ENCODE measurements at regions not wholly inside any gene's neighbourhood (a gene's known extent, or its start where the extent isn't known, plus 50 kb on each side); places are given as distances from the start of the nearest gene placed in this dataset.
A peak's percentile ranks its signal among the peaks of the same experiment; 100 is the strongest.

- H3K23ac ChIP-seq (ENCODE audit: insufficient read length, low read depth, low read length): no peak overlapping the region
- Mint-ChIP-seq H3K4me1 (peaks cover 14 to 15% of the 10 kb centered on the region in 2 experiments), H3K9me3 (no peaks in the 10 kb centered on the region), H3K36me3 (ENCODE audit: insufficient read depth in 1 of 3, low read depth in 3 of 3) (no peaks in the 10 kb centered on the region; a peak in 1 of 7 replicates), H3K27ac (peak overlapping the region in 1 of 3 experiments; percentile 74; a peak in 1 of 7 replicates), H3K4me3 (no peak overlapping the region), H3K27me3 (ENCODE audit: low read depth) (no peaks in the 10 kb centered on the region)
- no peaks in the 10 kb centered on the region for H3K9me3 ChIP-seq (ENCODE audit: control insufficient read depth, low read depth, low read length)
- no peak for DNase-seq
- H3K18ac ChIP-seq (ENCODE audit: insufficient read length, low read depth, low read length): no peak overlapping the region
- no peak overlapping the region for H2BK15ac ChIP-seq (ENCODE audit: low read depth, low read length)
- H3K56ac ChIP-seq (ENCODE audit: insufficient read length, low read depth, low read length): no peak overlapping the region
- no peak overlapping the region for H3T11ph ChIP-seq (ENCODE audit: low read length)
- no peaks in the 10 kb centered on the region for H3K23me2 ChIP-seq (ENCODE audit: insufficient read length, low read depth, low read length, poor library complexity, severe bottlenecking)
- no peaks in the 10 kb centered on the region for H3K27me3 ChIP-seq (ENCODE audit: insufficient read depth, low read length)
- H3K4me1 ChIP-seq (ENCODE audit: insufficient read depth, low read length): no peaks in the 10 kb centered on the region
- no peaks in the 10 kb centered on the region for H3K79me2 ChIP-seq (ENCODE audit: insufficient read depth, low read length)
- no peaks in the 10 kb centered on the region for H3K79me1 ChIP-seq (ENCODE audit: insufficient read depth, low read depth, low read length, poor library complexity, severe bottlenecking)
- no peak overlapping the region for H4K8ac ChIP-seq (replicated peaks; ENCODE audit: insufficient read length, low read depth, low read length)
- H4K20me1 ChIP-seq (ENCODE audit: control insufficient read depth, insufficient read depth, insufficient read length): no peaks in the 10 kb centered on the region
- no peak overlapping the region for H3K27ac ChIP-seq (ENCODE audit: insufficient read length, low read depth, low read length)
- H2BK12ac ChIP-seq (ENCODE audit: insufficient read length, low read depth, low read length): no peak overlapping the region
- H2BK20ac ChIP-seq (ENCODE audit: low read depth, low read length, poor library complexity, severe bottlenecking): no peak overlapping the region
- H3K14ac ChIP-seq (ENCODE audit: insufficient read depth, low read length): no peak overlapping the region
- no peak for TF ChIP-seq CTCF (conservative IDR thresholded peaks at IDR 0.05)
- H2BK120ac ChIP-seq (ENCODE audit: low read depth, low read length, poor library complexity, severe bottlenecking): no peak overlapping the region
- no peak overlapping the region for H4K5ac ChIP-seq (ENCODE audit: insufficient read length, low read depth, low read length)
- no CpG with 5 or more reads among the region's 5 CpGs for WGBS (ENCODE audit: extremely low coverage, insufficient read length, low lambda C conversion rate)
- no peak overlapping the region for H4K91ac ChIP-seq (ENCODE audit: insufficient read length, low read depth, low read length)
- H3K9ac ChIP-seq (ENCODE audit: extremely low read depth, insufficient read length, low read length): no peak overlapping the region
- no peak overlapping the region for H3K4ac ChIP-seq (ENCODE audit: low read depth, low read length)
- H3K4me2 ChIP-seq (ENCODE audit: insufficient read depth, insufficient read length, low read length): no peak overlapping the region
- H2AFZ ChIP-seq (ENCODE audit: low read length): no peak overlapping the region
- no peak overlapping the region for H2AK5ac ChIP-seq (ENCODE audit: insufficient read length, low read length)
- no peak overlapping the region for H2BK5ac ChIP-seq (ENCODE audit: insufficient read length, low read length)
Measured at GRCh38 chr9:80378669-80379293, 807.0 kb downstream of the TLE4 start.

Measured in H9 (cell line).